Right renal cortex interstitium (tissue), 3 donors: ENCODE measurements at regions not wholly inside any gene's neighbourhood (a gene's known extent, or its start where the extent isn't known, plus 50 kb on each side); places are given as distances from the start of the nearest gene placed in this dataset.

Source experiments
- DNase-seq, 3 donors: peaks; one replicate each; pipeline ENCODE4 v3.0.0-alpha.2; 2013; ENCODE audit warnings: low read depth in 3 of 3, low spot score in 2 of 3

- no peak for DNase-seq
Observed at GRCh38 chr9:73022353-73022752, 69.5 kb upstream of the ALDH1A1 start.

DNA sequence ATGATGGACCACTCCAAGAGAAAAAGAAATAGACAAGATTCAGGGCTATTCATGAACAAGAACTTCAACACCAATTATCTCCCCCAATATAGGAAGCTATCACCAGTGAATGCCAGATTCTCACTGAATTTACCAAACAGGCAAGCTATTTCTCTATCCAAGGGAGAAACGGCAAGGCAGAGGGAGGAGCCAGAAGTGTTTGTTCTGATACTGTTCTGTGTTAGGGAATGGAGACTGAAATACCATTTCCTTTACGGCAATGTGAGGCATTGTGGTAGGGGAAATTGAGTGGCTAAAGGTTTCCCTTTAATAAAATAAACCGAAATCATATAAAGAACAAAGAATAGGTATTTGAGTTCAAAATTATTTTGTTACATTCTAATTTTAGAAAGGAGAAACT is 68.0 kb upstream of the ALDH1A1 start:
- DNase-seq, result no peak

GRCh38 chr9:73014011-73014410 is 61.2 kb upstream of the ALDH1A1 start:
- no peak for DNase-seq

- DNase-seq, result no peak
Observed at GRCh38 chr9:73011956-73012355, 59.1 kb upstream of the ALDH1A1 start.

- no peak for DNase-seq
Observed at GRCh38 chr9:73011181-73011750, 58.4 kb upstream of the ALDH1A1 start.

DNA sequence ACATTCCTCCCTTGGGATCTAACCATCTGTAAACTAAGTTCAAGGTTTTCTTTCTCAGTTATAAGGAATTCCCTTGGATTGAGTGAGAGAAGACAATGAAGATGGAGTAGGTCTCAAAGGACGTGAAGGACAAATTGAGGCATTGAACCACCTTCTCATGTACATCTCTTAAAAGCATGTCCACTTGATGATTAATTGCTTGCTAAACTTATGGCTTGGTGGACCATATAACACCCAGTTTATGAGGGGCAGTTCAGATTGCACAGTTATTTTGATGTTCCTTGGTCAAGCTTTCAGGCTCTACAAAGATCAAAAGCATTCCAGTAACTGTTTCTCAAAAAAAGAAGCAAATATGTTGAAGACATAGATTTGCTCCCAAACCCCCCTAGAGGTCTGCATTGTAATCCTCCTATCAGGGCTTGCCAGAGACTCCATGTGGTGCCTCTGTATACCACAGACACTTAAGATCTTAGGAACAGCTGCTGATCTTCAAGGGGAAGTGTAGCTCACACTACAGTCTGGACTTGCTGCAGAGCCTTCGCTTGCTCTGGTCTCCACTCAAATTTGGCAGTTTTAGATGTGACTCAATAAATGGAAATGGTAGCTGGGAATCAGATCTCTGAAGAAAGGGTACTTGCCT is 56.9 kb upstream of the ALDH1A1 start:
- no peak for DNase-seq

GRCh38 chr9:73007966-73008672 is 55.3 kb upstream of the ALDH1A1 start:
- no peak for DNase-seq

- no peak for DNase-seq
Observed at GRCh38 chr9:73006986-73007385, 54.1 kb upstream of the ALDH1A1 start.
